ENCODE measurements at regions not wholly inside any gene's neighbourhood (a gene's known extent, or its start where the extent isn't known, plus 50 kb on each side); places are given as distances from the start of the nearest gene placed in this dataset.

- H3K4me1 Mint-ChIP-seq = no peaks in the 10 kb centered on the region
- H3K36me3 ChIP-seq (replicated peaks in 1 of 2; ENCODE audit: control extremely low read depth in 1 of 2, control insufficient read depth in 1 of 2, extremely low read depth in 1 of 2, insufficient read depth in 2 of 2, low read length in 1 of 2) = no peaks in the 10 kb centered on the region
- DNase-seq (no peak), ATAC-seq (ENCODE audit: low read depth) (no peak)
- no peaks in the 10 kb centered on the region for H3K27me3 Mint-ChIP-seq
- H3K4me2 ChIP-seq (replicated peaks; ENCODE audit: low read depth, low read length, poor library complexity, severe bottlenecking) = no peak overlapping the region
- no peak overlapping the region for H3K4me3 Mint-ChIP-seq
- H3K79me2 ChIP-seq (ENCODE audit: control insufficient read depth, insufficient read depth, low read length) = no peaks in the 10 kb centered on the region
- no peak overlapping the region for H2AFZ ChIP-seq (ENCODE audit: insufficient read depth, low read depth, low read length, poor library complexity, severe bottlenecking)
- H4K20me1 ChIP-seq (ENCODE audit: control insufficient read depth, insufficient read depth, low read length, poor library complexity, severe bottlenecking) = no peaks in the 10 kb centered on the region
- WGBS (ENCODE audit: insufficient coverage) = no CpG with 5 or more reads among the region's 1 CpG
- H3K27me3 ChIP-seq (replicated peaks in 1 of 4; ENCODE audit: control extremely low read depth in 1 of 4, control insufficient read depth in 3 of 4, insufficient read depth in 4 of 4, low read length in 3 of 4) = no peaks in the 10 kb centered on the region
- no peak overlapping the region for H3K9ac ChIP-seq (ENCODE audit: low read length)
- no peak overlapping the region for H3K27ac Mint-ChIP-seq
- TF ChIP-seq, protein P1, sequence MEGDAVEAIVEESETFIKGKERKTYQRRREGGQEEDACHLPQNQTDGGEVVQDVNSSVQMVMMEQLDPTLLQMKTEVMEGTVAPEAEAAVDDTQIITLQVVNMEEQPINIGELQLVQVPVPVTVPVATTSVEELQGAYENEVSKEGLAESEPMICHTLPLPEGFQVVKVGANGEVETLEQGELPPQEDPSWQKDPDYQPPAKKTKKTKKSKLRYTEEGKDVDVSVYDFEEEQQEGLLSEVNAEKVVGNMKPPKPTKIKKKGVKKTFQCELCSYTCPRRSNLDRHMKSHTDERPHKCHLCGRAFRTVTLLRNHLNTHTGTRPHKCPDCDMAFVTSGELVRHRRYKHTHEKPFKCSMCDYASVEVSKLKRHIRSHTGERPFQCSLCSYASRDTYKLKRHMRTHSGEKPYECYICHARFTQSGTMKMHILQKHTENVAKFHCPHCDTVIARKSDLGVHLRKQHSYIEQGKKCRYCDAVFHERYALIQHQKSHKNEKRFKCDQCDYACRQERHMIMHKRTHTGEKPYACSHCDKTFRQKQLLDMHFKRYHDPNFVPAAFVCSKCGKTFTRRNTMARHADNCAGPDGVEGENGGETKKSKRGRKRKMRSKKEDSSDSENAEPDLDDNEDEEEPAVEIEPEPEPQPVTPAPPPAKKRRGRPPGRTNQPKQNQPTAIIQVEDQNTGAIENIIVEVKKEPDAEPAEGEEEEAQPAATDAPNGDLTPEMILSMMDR (IDR thresholded peaks at IDR 0.05) = no peak
- TF ChIP-seq EZH2 (IDR thresholded peaks at IDR 0.05; ENCODE audit: borderline replicate concordance, insufficient read depth, low read depth, low read length, poor library complexity, severe bottlenecking) = no peak
- POLR2A ChIA-PET = no interaction called here
- H3K4me1 ChIP-seq (ENCODE audit: control insufficient read depth in 2 of 2, insufficient read depth in 2 of 2, low read length in 2 of 2) = no peaks in the 10 kb centered on the region
- no peak overlapping the region for H3K4me3 ChIP-seq (ENCODE audit: control extremely low read depth in 1 of 5, extremely low read depth in 1 of 5, insufficient read depth in 1 of 5, low read depth in 2 of 5, low read length in 4 of 5)
- H3K9me3 ChIP-seq (ENCODE audit: control extremely low read depth in 1 of 3, control insufficient read depth in 2 of 3, insufficient read depth in 1 of 3, low read length in 2 of 3) = no peaks in the 10 kb centered on the region
- H3K9me3 Mint-ChIP-seq (ENCODE audit: insufficient read depth) = no peaks in the 10 kb centered on the region
- no peak overlapping the region for H3K27ac ChIP-seq (ENCODE audit: low read length in 2 of 2)
- intact Hi-C loops (cut with micrococcal nuclease) = no loop called here
- CTCF ChIA-PET = no interaction called here
These were observed 218.0 kb downstream of the DPY19L2 start for GRCh38 chr12:63450334-63450733.

DNA sequence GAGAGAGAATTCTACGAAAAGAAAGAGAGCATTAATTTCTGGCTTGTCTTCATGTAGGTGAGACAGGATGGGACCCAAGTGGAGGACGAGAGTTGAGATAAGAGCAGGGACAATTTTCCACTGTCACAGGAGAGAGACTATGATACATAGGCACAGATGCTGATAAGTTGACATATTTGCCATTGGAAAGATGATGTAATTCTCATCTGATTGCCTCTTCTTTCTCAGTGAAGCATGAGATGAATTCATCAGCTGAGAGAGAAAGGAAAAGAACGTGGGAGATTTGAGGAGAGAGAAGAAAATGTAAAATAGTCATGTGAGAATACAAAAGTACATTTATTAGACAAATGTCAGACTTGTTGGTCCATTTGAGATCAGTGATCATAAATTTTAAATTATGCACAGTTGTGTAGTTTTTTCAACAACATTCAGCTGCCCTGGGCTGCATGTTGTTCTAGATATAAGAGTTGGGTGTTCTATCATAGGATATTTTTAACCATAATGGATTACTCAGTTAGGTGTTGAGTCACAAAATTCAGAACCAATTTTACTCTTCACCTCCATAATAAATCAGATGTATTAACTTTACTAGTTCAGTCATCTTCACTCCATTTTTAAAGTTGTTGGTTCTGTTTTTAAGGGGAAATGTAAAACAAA lies 222.9 kb downstream of the DPY19L2 start:
- DNase-seq (no peak), ATAC-seq (ENCODE audit: low read depth) (no peak)
- ChIA-PET CTCF (interaction anchor here (0.5 kb wide), 1 partner anchor 1352 kb away, joined by 4 read pairs; no protein-coding TSS in a partner anchor), POLR2A (no interaction called here)
- Mint-ChIP-seq H3K9me3 (ENCODE audit: insufficient read depth) (no peaks in the 10 kb centered on the region), H3K4me3 (no peak overlapping the region), H3K4me1 (no peaks in the 10 kb centered on the region), H3K27ac (no peak overlapping the region), H3K27me3 (no peaks in the 10 kb centered on the region)
- Histone ChIP-seq H3K4me1 (ENCODE audit: control insufficient read depth in 2 of 2, insufficient read depth in 2 of 2, low read length in 2 of 2) (no peaks in the 10 kb centered on the region), H3K79me2 (ENCODE audit: control insufficient read depth, insufficient read depth, low read length) (no peaks in the 10 kb centered on the region), H2AFZ (ENCODE audit: insufficient read depth, low read depth, low read length, poor library complexity, severe bottlenecking) (no peak overlapping the region), H3K4me2 (replicated peaks; ENCODE audit: low read depth, low read length, poor library complexity, severe bottlenecking) (no peak overlapping the region), H3K9me3 (ENCODE audit: control extremely low read depth in 1 of 3, control insufficient read depth in 2 of 3, insufficient read depth in 1 of 3, low read length in 2 of 3) (no peaks in the 10 kb centered on the region), H3K27me3 (replicated peaks in 1 of 4; ENCODE audit: control extremely low read depth in 1 of 4, control insufficient read depth in 3 of 4, insufficient read depth in 4 of 4, low read length in 3 of 4) (no peaks in the 10 kb centered on the region), H4K20me1 (ENCODE audit: control insufficient read depth, insufficient read depth, low read length, poor library complexity, severe bottlenecking) (no peaks in the 10 kb centered on the region), H3K4me3 (ENCODE audit: control extremely low read depth in 1 of 5, extremely low read depth in 1 of 5, insufficient read depth in 1 of 5, low read depth in 2 of 5, low read length in 4 of 5) (no peak overlapping the region), H3K27ac (ENCODE audit: low read length in 2 of 2) (no peak overlapping the region), H3K36me3 (replicated peaks in 1 of 2; ENCODE audit: control extremely low read depth in 1 of 2, control insufficient read depth in 1 of 2, extremely low read depth in 1 of 2, insufficient read depth in 2 of 2, low read length in 1 of 2) (no peaks in the 10 kb centered on the region), H3K9ac (ENCODE audit: low read length) (no peak overlapping the region)
- TF ChIP-seq, protein P1 (IDR thresholded peaks at IDR 0.05) = no peak
- no peak for TF ChIP-seq EZH2 (IDR thresholded peaks at IDR 0.05; ENCODE audit: borderline replicate concordance, insufficient read depth, low read depth, low read length, poor library complexity, severe bottlenecking)
- intact Hi-C loops (cut with micrococcal nuclease) = no loop called here
- 89% methylated on average over 2 of the region's 3 CpGs for WGBS (ENCODE audit: insufficient coverage)

Data from B cell (primary cell).